Memory B cell (primary cell): ENCODE measurements at regions not wholly inside any gene's neighbourhood (a gene's known extent, or its start where the extent isn't known, plus 50 kb on each side); places are given as distances from the start of the nearest gene placed in this dataset.

Experiments
- ATAC-seq: fragments of 150-1000 bp; cut with Tn5 transposase; 2 replicates; pipeline ENCODE4 v1.10.0; 2021; ENCODE audit warnings: low read depth, mild to moderate bottlenecking, moderate library complexity
- DNase-seq, 2 donors: peaks; one replicate each; pipeline ENCODE4 v3.0.0; 2022; ENCODE audit warnings: low spot score in 2 of 2
- H3K27ac Mint-ChIP-seq: one replicate; pipeline ENCODE4 v1.8.0; 2022; ENCODE audit warnings: mild to moderate bottlenecking, moderate library complexity, mixed read lengths
- H3K27me3 Mint-ChIP-seq: one replicate; pipeline ENCODE4 v1.8.0; 2022; ENCODE audit warnings: mixed read lengths
- H3K36me3 Mint-ChIP-seq: one replicate; pipeline ENCODE4 v1.8.0; 2022; ENCODE audit warnings: mild to moderate bottlenecking, mixed read lengths
- H3K4me1 Mint-ChIP-seq: one replicate; pipeline ENCODE4 v1.8.0; 2022; ENCODE audit warnings: mixed read lengths
- H3K4me3 Mint-ChIP-seq: one replicate; pipeline ENCODE4 v1.8.0; 2022; ENCODE audit warnings: mild to moderate bottlenecking, moderate library complexity, mixed read lengths
- H3K9me3 Mint-ChIP-seq: one replicate; pipeline ENCODE4 v1.8.0; 2022; ENCODE audit warnings: mixed read lengths

DNA sequence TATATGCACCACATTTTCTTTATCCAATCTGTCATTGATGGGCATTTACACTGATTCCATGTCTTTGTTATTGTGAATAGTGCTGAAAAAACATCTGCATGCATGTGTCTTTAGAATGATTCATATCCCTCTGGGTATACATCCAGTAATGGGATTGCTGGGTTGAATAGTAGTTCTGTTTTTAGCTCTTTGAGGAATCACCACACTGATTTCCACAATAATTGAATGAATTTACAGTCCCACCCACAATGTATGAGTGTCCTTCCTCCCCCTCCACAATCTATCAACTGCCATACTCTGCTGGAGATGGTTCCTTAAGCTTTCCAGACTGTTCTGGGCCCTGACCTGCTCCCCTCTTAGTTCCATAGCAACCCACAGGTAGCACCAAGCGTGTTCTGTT, 667.0 kb downstream of the LIG4 start:
- H3K4me3 Mint-ChIP-seq, result no peak overlapping the region
- H3K4me1 Mint-ChIP-seq, result no peaks in the 10 kb centered on the region
- DNase-seq (no peak), ATAC-seq (no peak)
- no peaks in the 10 kb centered on the region for H3K27me3 Mint-ChIP-seq
- no peaks in the 10 kb centered on the region for H3K36me3 Mint-ChIP-seq
- H3K9me3 Mint-ChIP-seq, result peaks cover 8% of the 10 kb centered on the region
- no peak overlapping the region for H3K27ac Mint-ChIP-seq

DNA sequence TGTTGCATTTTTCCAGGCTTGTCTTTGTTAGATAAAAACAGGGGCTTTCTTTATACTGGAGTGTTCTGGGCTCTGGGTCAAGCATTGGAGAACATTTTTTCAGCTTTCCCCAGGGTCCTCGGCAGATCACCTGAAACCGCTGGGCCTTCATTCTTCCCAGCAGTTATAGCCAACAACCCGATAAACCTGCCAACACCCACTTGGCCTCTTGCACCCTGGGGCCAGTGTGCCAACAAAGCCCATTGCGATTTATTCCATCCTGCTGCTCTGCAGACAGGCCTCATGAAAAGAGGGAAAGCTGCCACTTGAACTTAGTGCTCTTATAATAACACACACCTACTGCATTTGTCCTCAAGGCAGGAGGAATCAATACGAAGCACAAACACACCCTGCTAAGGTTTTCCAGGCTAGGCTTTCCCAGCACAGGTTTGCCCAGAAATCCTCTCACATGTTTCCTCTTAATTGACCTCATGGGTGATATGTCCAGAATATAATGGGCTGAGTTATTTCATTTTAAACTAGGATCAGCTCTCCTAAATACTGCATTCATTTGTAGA, 669.3 kb downstream of the LIG4 start:
- Mint-ChIP-seq H3K4me1 (no peaks in the 10 kb centered on the region), H3K4me3 (no peak overlapping the region), H3K9me3 (peaks cover 8% of the 10 kb centered on the region), H3K27ac (no peak overlapping the region), H3K36me3 (no peaks in the 10 kb centered on the region), H3K27me3 (no peaks in the 10 kb centered on the region)
- ATAC-seq (no peak), DNase-seq (no peak)

DNA sequence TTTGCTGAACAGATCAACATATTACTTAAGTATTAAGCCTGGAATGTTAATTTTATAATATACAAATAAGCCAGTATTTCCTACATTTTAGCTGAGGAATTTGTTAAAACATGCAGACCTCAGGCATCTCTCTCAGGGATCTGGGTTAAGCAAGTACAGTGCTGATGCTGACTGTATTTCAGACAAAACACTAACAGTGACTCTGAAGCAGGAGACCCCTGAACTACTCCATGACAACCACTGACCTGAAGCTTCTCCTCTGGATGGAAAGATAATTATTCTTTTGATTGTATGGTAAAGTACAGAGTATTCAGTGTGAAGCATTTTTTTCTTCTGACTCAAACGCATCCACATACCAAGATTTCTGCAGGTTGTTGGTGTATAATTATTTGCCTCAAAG, 680.8 kb downstream of the LIG4 start:
- no peaks in the 10 kb centered on the region for H3K27me3 Mint-ChIP-seq
- ATAC-seq, result no peak
- no peaks in the 10 kb centered on the region for H3K36me3 Mint-ChIP-seq
- H3K27ac Mint-ChIP-seq, result no peak overlapping the region
- H3K4me3 Mint-ChIP-seq, result no peak overlapping the region
- DNase-seq, result no peak
- peaks cover 5% of the 10 kb centered on the region for H3K9me3 Mint-ChIP-seq
- no peaks in the 10 kb centered on the region for H3K4me1 Mint-ChIP-seq

DNA sequence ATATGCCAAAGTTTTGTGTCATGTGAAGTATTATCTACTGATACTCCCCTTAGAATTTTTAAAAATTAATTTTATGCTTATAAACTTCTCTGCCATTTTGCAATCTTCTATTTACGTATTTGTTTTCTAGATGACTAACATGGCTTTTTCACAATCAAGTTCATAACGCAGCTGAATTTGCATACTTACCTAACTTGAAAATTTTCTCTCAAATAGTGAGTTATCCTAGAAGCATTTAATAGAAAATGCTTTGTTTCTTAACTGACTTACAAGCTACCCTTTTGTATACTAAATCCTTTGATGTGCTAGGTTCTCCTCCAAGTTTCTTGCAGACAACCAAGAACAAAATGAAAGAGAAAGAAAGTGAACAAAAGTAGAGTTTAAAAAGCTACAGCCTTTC, 683.5 kb downstream of the LIG4 start:
- no peaks in the 10 kb centered on the region for H3K36me3 Mint-ChIP-seq
- no peaks in the 10 kb centered on the region for H3K27me3 Mint-ChIP-seq
- ATAC-seq (no peak), DNase-seq (no peak)
- H3K27ac Mint-ChIP-seq, result no peak overlapping the region
- H3K9me3 Mint-ChIP-seq, result peaks cover 2% of the 10 kb centered on the region
- no peaks in the 10 kb centered on the region for H3K4me1 Mint-ChIP-seq
- no peak overlapping the region for H3K4me3 Mint-ChIP-seq

DNA sequence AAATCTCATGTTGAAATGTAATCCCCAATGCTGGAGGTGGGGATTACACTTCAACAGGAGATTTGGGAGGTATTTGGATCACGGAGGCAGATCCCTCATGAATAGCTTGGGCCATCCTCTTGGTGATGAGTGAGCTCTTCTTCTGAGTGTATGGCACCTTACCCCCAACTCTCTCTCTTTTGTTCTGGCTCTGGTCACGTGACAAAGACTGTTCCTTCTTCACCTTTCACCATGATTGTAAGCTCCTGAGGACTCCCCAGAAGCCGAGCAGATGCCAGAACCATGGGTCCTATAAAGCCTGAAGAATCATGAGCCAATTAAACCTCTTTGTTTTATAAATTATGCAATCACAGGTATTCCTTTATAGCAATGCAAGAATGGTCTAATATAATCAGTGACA, 684.2 kb downstream of the LIG4 start:
- Mint-ChIP-seq H3K36me3 (no peaks in the 10 kb centered on the region), H3K4me1 (no peaks in the 10 kb centered on the region), H3K27me3 (no peaks in the 10 kb centered on the region), H3K27ac (no peak overlapping the region), H3K9me3 (peaks cover 2% of the 10 kb centered on the region), H3K4me3 (no peak overlapping the region)
- ATAC-seq (no peak), DNase-seq (no peak)

DNA sequence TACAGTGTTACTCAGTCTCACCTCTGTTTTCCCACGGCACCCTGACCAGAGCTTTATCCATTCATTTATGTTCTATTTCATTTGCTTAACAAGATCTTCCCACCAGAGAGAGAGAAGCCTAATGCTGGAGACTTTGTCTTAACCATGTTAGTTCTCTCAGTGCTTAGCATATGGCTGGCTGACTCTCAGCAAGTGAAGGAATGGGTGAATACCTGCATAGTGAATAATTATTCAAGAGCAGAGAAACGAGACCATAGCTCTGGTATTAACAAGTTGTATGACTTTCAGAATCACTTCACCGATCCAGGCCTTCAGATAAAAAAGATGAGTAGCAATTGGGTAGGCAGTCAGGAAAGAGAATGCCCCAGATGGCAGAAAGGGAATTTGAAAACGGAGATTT, 686.3 kb downstream of the LIG4 start:
- no peak for ATAC-seq
- H3K4me3 Mint-ChIP-seq, result no peak overlapping the region
- H3K27me3 Mint-ChIP-seq, result no peaks in the 10 kb centered on the region
- no peak overlapping the region for H3K27ac Mint-ChIP-seq
- DNase-seq, result no peak
- peaks cover 2% of the 10 kb centered on the region for H3K9me3 Mint-ChIP-seq
- H3K36me3 Mint-ChIP-seq, result no peaks in the 10 kb centered on the region
- H3K4me1 Mint-ChIP-seq, result no peaks in the 10 kb centered on the region

DNA sequence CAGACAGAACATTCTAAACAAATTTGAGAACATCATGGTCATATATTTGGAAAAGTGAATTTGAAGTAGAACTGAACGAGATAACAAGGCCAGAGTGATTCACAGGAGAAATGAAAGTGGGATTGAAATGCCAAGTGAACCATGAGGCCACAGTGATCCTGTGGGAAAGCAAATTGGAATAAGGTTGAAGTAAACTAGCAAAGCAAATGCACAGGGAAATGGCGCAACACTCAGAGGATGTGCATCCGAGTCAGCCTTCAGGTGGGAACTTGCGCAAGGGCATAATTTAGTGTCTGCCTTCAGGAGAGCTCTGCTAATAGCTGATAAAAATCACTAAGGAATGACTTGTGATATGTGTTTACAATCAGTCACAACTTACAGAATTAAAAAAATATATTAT, 696.6 kb downstream of the LIG4 start:
- Mint-ChIP-seq H3K4me3 (no peak overlapping the region), H3K27me3 (no peaks in the 10 kb centered on the region), H3K36me3 (no peaks in the 10 kb centered on the region), H3K27ac (no peak overlapping the region), H3K9me3 (peaks cover 6% of the 10 kb centered on the region), H3K4me1 (no peaks in the 10 kb centered on the region)
- ATAC-seq, result no peak
- DNase-seq, result no peak

DNA sequence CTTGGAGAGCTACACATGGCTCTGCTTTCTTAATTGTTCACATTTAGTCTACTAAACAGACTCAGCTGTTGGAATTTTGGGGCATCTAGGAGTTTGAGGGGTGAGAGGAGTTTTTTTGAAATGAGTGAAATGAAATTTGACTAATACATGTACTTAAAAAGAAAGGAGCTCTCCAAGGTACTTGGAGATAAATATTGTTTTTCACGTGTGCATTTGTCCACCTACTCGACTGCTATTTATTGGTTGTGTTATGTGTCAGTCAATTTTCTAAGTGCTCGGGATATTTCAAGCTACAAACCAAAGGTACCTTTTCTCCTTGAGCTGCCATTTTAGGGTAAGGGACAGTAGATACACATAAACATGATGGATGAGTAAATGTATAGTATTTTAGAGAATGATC, 697.0 kb downstream of the LIG4 start:
- Mint-ChIP-seq H3K4me3 (no peak overlapping the region), H3K36me3 (no peaks in the 10 kb centered on the region)
- no peak for ATAC-seq

DNA sequence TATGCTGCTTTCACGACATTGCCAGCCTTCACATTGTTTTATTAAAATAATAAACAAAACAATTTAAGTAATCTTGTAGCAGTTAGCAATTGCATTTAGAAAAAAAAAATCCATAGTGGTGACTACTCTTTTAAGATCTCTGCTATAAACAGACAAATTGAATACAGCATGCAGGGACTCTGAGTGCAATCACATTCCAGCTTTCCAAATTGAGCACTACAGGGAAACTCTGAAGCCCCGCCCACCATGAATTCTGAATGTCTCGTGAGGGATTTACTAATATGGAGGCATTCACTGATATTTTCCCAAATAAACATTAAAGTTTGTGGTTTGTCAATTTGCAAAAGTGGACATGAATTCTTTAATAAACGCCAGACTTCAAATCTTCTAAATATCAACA, 698.8 kb downstream of the LIG4 start:
- DNase-seq, result no peak
- no peak for ATAC-seq
- H3K9me3 Mint-ChIP-seq, result peaks cover 2% of the 10 kb centered on the region
- no peak overlapping the region for H3K27ac Mint-ChIP-seq
- H3K4me1 Mint-ChIP-seq, result no peaks in the 10 kb centered on the region
- H3K36me3 Mint-ChIP-seq, result no peaks in the 10 kb centered on the region
- no peak overlapping the region for H3K4me3 Mint-ChIP-seq
- H3K27me3 Mint-ChIP-seq, result no peaks in the 10 kb centered on the region

More for the DNA sequence above, 697.0 kb downstream of the LIG4 start:
- no peaks in the 10 kb centered on the region for H3K4me1 Mint-ChIP-seq
- H3K27ac Mint-ChIP-seq, result no peak overlapping the region
- H3K27me3 Mint-ChIP-seq, result no peaks in the 10 kb centered on the region
- DNase-seq, result no peak
- peaks cover 6% of the 10 kb centered on the region for H3K9me3 Mint-ChIP-seq

DNA sequence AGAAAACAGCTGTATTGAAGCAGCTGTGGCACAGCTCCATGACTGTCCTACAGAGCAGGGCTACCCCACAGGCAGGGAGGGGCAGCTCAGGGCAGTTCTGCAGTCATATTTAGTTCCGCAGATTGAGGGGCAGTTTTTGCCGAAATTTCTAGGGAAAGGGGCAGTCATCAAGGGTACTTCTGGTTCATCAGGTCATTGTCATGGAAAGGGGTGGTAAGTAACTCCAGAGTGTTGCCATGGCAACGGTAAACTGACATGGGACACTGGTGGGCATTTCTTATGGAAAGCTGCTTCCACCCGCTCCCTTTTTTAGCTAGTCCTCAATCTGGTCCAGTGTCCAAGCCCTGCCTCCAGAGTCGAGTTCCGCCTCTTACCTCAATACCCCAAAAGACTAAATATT, 702.8 kb downstream of the LIG4 start:
- Mint-ChIP-seq H3K27ac (no peak overlapping the region), H3K9me3 (peaks cover 1% of the 10 kb centered on the region), H3K27me3 (no peaks in the 10 kb centered on the region), H3K4me1 (no peaks in the 10 kb centered on the region), H3K36me3 (no peaks in the 10 kb centered on the region), H3K4me3 (no peak overlapping the region)
- ATAC-seq, result no peak
- DNase-seq, result no peak

DNA sequence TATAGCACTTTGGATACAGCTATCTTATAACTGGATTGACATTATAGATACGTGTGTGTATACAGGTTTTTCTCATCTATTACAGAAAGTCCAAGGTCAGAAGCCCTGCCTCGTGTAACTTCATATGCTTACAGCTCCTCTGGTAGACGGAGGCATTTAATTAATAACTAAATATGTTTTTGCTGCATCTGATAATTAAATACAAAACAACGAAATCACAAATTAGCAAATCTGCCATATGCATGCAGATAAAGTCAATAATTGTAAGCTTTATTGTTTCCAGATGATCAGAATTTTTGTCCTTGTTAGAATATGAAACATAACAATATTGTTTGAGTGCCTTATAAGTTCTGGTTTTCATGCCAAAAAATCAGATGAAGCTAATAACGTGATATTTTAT, 717.7 kb downstream of the LIG4 start:
- ATAC-seq (no peak), DNase-seq (no peak)
- H3K27me3 Mint-ChIP-seq, result no peaks in the 10 kb centered on the region
- no peaks in the 10 kb centered on the region for H3K36me3 Mint-ChIP-seq
- H3K27ac Mint-ChIP-seq, result no peak overlapping the region
- peaks cover 1% of the 10 kb centered on the region for H3K9me3 Mint-ChIP-seq
- H3K4me3 Mint-ChIP-seq, result no peak overlapping the region
- H3K4me1 Mint-ChIP-seq, result no peaks in the 10 kb centered on the region

DNA sequence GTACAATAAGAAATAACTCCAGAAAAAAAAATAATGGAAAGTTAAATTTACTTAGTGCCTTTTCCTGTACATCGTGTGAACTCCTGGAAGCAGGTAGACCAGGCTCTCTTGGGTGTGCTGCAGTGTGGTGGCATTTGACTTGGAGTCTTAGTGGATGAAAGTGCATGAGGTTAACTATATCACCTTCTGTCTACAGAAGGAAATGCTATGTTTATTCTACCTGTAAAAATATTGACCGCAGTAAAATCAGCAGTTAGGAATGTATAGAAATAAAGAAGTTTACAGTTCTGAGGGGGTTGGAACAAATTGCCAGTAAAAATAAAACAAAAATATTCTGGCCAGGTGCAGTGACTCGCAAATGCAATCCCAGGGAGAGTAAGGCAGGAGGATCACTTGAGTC, 722.1 kb downstream of the LIG4 start:
- Mint-ChIP-seq H3K4me3 (no peak overlapping the region), H3K27ac (no peak overlapping the region), H3K4me1 (no peaks in the 10 kb centered on the region), H3K9me3 (peaks cover 9% of the 10 kb centered on the region), H3K36me3 (no peaks in the 10 kb centered on the region), H3K27me3 (no peaks in the 10 kb centered on the region)
- ATAC-seq (no peak), DNase-seq (no peak)

DNA sequence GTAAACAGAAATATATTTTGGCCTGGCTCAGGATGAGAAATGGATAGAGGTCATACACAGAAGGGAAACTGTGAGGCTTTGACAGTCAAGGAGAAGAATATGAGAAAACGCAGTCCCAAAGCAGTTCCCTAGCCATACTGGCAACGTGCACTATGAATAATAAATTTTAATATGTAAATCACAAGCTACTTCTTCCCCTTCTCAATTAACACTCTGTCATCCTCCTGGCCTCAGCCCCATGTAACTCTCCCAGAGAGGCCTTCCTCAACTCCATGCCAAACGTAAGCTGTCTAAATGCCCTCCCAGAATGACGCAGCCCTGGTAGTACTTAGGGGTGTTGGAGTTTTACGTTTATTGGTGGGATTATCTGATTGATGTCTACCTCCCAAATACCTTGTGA, 732.6 kb downstream of the LIG4 start:
- Mint-ChIP-seq H3K4me3 (no peak overlapping the region), H3K36me3 (no peaks in the 10 kb centered on the region), H3K27ac (no peak overlapping the region), H3K4me1 (no peaks in the 10 kb centered on the region), H3K27me3 (no peaks in the 10 kb centered on the region), H3K9me3 (no peaks in the 10 kb centered on the region)
- ATAC-seq, result no peak
- no peak for DNase-seq

DNA sequence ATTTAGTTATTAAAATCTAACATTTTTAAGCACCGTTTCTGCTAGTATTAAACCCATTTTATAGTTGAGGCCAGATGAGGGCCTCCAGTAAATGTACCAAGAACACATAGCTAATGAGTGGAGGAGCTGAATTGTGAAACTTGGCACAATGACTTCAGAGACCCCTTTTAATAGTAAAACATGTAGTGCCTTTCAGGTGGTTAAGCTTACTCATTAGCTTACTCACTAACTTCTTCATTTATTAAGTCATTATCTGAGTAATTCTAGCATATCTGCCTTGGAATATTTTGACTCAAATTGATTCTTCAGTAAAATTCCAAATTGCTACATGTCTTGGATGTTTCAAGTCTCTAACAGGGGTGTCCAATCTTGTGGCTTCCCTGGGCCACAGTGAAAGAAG, 735.2 kb downstream of the LIG4 start:
- no peak overlapping the region for H3K27ac Mint-ChIP-seq
- H3K27me3 Mint-ChIP-seq, result no peaks in the 10 kb centered on the region
- no peak overlapping the region for H3K4me3 Mint-ChIP-seq
- DNase-seq (no peak), ATAC-seq (no peak)
- H3K36me3 Mint-ChIP-seq, result no peaks in the 10 kb centered on the region
- H3K4me1 Mint-ChIP-seq, result no peaks in the 10 kb centered on the region
- peaks cover 1% of the 10 kb centered on the region for H3K9me3 Mint-ChIP-seq

DNA sequence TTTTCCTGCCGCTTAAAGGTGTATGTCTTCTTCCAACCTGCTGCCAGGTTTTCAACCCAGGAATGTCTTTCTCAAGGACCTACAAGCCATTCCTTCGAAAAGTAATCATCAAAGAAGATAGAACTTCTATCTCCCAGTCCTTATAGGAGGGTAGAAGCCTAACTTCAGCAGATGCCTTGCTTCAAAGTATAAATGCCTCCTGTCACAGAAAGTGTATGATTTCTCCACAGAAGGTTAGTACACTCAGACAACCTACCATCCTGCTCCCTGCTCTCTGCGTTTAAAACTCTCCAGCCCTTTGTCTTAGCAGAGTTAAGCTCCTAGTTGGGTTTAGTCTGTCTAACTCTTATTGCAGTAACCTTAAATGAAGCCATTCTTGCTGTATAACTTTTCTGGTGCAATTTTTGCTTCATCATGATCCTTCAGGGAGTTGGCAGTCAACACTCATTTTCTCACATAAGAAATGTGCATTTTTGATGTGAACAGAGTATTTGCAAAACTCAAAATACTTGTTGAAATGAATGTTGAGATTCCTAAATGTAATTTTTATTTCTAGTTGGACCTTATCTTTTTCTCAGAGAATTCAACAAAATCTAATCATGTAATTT, 737.5 kb downstream of the LIG4 start:
- H3K4me3 Mint-ChIP-seq, result no peak overlapping the region
- DNase-seq (no peak), ATAC-seq (no peak)
- H3K4me1 Mint-ChIP-seq, result no peaks in the 10 kb centered on the region
- no peak overlapping the region for H3K27ac Mint-ChIP-seq
- peaks cover 3% of the 10 kb centered on the region for H3K9me3 Mint-ChIP-seq
- no peaks in the 10 kb centered on the region for H3K27me3 Mint-ChIP-seq
- no peaks in the 10 kb centered on the region for H3K36me3 Mint-ChIP-seq
